G401.6 (cell line): ENCODE measurements at regions not wholly inside any gene's neighbourhood (a gene's known extent, or its start where the extent isn't known, plus 50 kb on each side); places are given as distances from the start of the nearest gene placed in this dataset.

Experiments used
- FAIRE-seq: peaks from 2 replicates; lab custom pipeline; 2012; peaks lifted over from hg19 to GRCh38; lab: Jason Lieb, UNC

GRCh38 chr15:66832664-66833063 is 130.6 kb downstream of the SMAD6 start:
- FAIRE-seq = no peak

GRCh38 chr15:66833371-66833770 is 131.3 kb downstream of the SMAD6 start:
- no peak for FAIRE-seq

GRCh38 chr15:66833803-66834202 is 131.8 kb downstream of the SMAD6 start:
- no peak for FAIRE-seq

- FAIRE-seq = no peak
These were observed 133.1 kb downstream of the SMAD6 start for GRCh38 chr15:66834881-66835878.

GRCh38 chr15:66836231-66837030 is 134.4 kb downstream of the SMAD6 start:
- FAIRE-seq = peak; percentile 99

- FAIRE-seq = no peak
These were observed 136.2 kb downstream of the SMAD6 start for GRCh38 chr15:66838202-66838601.

- FAIRE-seq = peak; percentile 97
These were observed 136.7 kb downstream of the SMAD6 start for GRCh38 chr15:66838671-66839239.

- FAIRE-seq = no peak
These were observed 137.6 kb downstream of the SMAD6 start for GRCh38 chr15:66839506-66840112.

GRCh38 chr15:66840615-66841390 is 138.8 kb downstream of the SMAD6 start:
- peak; percentile 87 for FAIRE-seq

GRCh38 chr15:66841953-66842681 is 140.1 kb downstream of the SMAD6 start:
- peak; percentile 75 for FAIRE-seq

GRCh38 chr15:66842710-66843441 is 140.8 kb downstream of the SMAD6 start:
- FAIRE-seq = no peak

- no peak for FAIRE-seq
These were observed 141.5 kb downstream of the SMAD6 start for GRCh38 chr15:66843581-66843980.

- FAIRE-seq = no peak
These were observed 142.2 kb downstream of the SMAD6 start for GRCh38 chr15:66844041-66844746.

- no peak for FAIRE-seq
These were observed 142.7 kb downstream of the SMAD6 start for GRCh38 chr15:66844747-66845145.

GRCh38 chr15:66845266-66845785 is 143.3 kb downstream of the SMAD6 start:
- no peak for FAIRE-seq

GRCh38 chr15:66846031-66846430 is 144.0 kb downstream of the SMAD6 start:
- FAIRE-seq = no peak

GRCh38 chr15:66846811-66847210 is 144.8 kb downstream of the SMAD6 start:
- FAIRE-seq = no peak

- FAIRE-seq = no peak
These were observed 145.5 kb downstream of the SMAD6 start for GRCh38 chr15:66847565-66847991.

GRCh38 chr15:66848116-66848515 is 146.1 kb downstream of the SMAD6 start:
- FAIRE-seq = no peak
